ENCODE measurements at regions not wholly inside any gene's neighbourhood (a gene's known extent, or its start where the extent isn't known, plus 50 kb on each side); places are given as distances from the start of the nearest gene placed in this dataset.

GRCh38 chr2:104215269-104216161 is 638.4 kb upstream of the POU3F3 start:
- TF ChIP-seq, protein P1, sequence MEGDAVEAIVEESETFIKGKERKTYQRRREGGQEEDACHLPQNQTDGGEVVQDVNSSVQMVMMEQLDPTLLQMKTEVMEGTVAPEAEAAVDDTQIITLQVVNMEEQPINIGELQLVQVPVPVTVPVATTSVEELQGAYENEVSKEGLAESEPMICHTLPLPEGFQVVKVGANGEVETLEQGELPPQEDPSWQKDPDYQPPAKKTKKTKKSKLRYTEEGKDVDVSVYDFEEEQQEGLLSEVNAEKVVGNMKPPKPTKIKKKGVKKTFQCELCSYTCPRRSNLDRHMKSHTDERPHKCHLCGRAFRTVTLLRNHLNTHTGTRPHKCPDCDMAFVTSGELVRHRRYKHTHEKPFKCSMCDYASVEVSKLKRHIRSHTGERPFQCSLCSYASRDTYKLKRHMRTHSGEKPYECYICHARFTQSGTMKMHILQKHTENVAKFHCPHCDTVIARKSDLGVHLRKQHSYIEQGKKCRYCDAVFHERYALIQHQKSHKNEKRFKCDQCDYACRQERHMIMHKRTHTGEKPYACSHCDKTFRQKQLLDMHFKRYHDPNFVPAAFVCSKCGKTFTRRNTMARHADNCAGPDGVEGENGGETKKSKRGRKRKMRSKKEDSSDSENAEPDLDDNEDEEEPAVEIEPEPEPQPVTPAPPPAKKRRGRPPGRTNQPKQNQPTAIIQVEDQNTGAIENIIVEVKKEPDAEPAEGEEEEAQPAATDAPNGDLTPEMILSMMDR (IDR thresholded peaks at IDR 0.05), result no peak
- Histone ChIP-seq H3K27me3 (ENCODE audit: control insufficient read depth in 2 of 2, insufficient read depth in 2 of 2, low read length in 2 of 2) (no peaks in the 10 kb centered on the region), H2AFZ (ENCODE audit: insufficient read depth, low read depth, low read length, poor library complexity, severe bottlenecking) (no peak overlapping the region), H3K9ac (ENCODE audit: insufficient read depth, low read length, poor library complexity, severe bottlenecking) (no peak overlapping the region), H3K9me3 (replicated peaks in 1 of 2; ENCODE audit: control insufficient read depth in 1 of 2, insufficient read depth in 1 of 2, low read length in 2 of 2) (no peaks in the 10 kb centered on the region), H3K79me2 (ENCODE audit: insufficient read depth, low read length) (no peaks in the 10 kb centered on the region), H3K4me3 (replicated peaks in 1 of 3; ENCODE audit: low read depth in 2 of 3, low read length in 3 of 3) (no peak overlapping the region), H3K4me1 (ENCODE audit: control insufficient read depth in 1 of 2, insufficient read depth in 2 of 2, low read length in 2 of 2) (no peaks in the 10 kb centered on the region), H3K36me3 (replicated peaks in 1 of 2; ENCODE audit: control insufficient read depth in 1 of 2, insufficient read depth in 2 of 2, low read length in 2 of 2) (no peaks in the 10 kb centered on the region), H4K20me1 (ENCODE audit: insufficient read depth, low read length) (no peaks in the 10 kb centered on the region), H3K27ac (ENCODE audit: low read depth in 1 of 2, low read length in 2 of 2) (no peak overlapping the region), H3K4me2 (replicated peaks; ENCODE audit: extremely low read depth, low read length, poor library complexity, severe bottlenecking) (no peak overlapping the region)
- Mint-ChIP-seq H3K9me3 (peaks cover 0 to 18% (median 2%) of the 10 kb centered on the region in 7 donors), H3K4me3 (no peak overlapping the region), H3K27ac (no peak overlapping the region), H3K27me3 (ENCODE audit: low read depth in 3 of 3) (peaks cover 0 to 6% (median 0%) of the 10 kb centered on the region in 3 donors), H3K36me3 (no peaks in the 10 kb centered on the region), H3K4me1 (no peaks in the 10 kb centered on the region)
- intact Hi-C loops (cut with micrococcal nuclease), result no loop called here
- WGBS (ENCODE audit: insufficient coverage), result 10% methylated on average over 2 of the region's 14 CpGs
- no peak for DNase-seq

- H3K79me2 ChIP-seq (ENCODE audit: insufficient read depth, low read length), result no peaks in the 10 kb centered on the region
- no peaks in the 10 kb centered on the region for H3K9me3 ChIP-seq (replicated peaks in 1 of 2; ENCODE audit: control insufficient read depth in 1 of 2, insufficient read depth in 1 of 2, low read length in 2 of 2)
- no peak overlapping the region for H3K27ac ChIP-seq (ENCODE audit: low read depth in 1 of 2, low read length in 2 of 2)
- H2AFZ ChIP-seq (ENCODE audit: insufficient read depth, low read depth, low read length, poor library complexity, severe bottlenecking), result no peak overlapping the region
- no peaks in the 10 kb centered on the region for H3K4me1 ChIP-seq (ENCODE audit: control insufficient read depth in 1 of 2, insufficient read depth in 2 of 2, low read length in 2 of 2)
- H4K20me1 ChIP-seq (ENCODE audit: insufficient read depth, low read length), result no peaks in the 10 kb centered on the region
- Mint-ChIP-seq H3K9me3 (peaks cover 3 to 10% (median 6%) of the 10 kb centered on the region in 7 donors), H3K4me3 (no peak overlapping the region), H3K36me3 (no peaks in the 10 kb centered on the region), H3K27me3 (ENCODE audit: low read depth in 3 of 3) (no peaks in the 10 kb centered on the region), H3K27ac (no peak overlapping the region), H3K4me1 (no peaks in the 10 kb centered on the region)
- no peak for DNase-seq
- H3K4me3 ChIP-seq (replicated peaks in 1 of 3; ENCODE audit: low read depth in 2 of 3, low read length in 3 of 3), result no peak overlapping the region
- no CpG with 5 or more reads among the region's 1 CpG for WGBS (ENCODE audit: insufficient coverage)
- TF ChIP-seq, protein P1 (IDR thresholded peaks at IDR 0.05), result no peak
- no peaks in the 10 kb centered on the region for H3K27me3 ChIP-seq (ENCODE audit: control insufficient read depth in 2 of 2, insufficient read depth in 2 of 2, low read length in 2 of 2)
- intact Hi-C loops (cut with micrococcal nuclease), result no loop called here
- no peak overlapping the region for H3K9ac ChIP-seq (ENCODE audit: insufficient read depth, low read length, poor library complexity, severe bottlenecking)
- H3K36me3 ChIP-seq (replicated peaks in 1 of 2; ENCODE audit: control insufficient read depth in 1 of 2, insufficient read depth in 2 of 2, low read length in 2 of 2), result no peaks in the 10 kb centered on the region
- H3K4me2 ChIP-seq (replicated peaks; ENCODE audit: extremely low read depth, low read length, poor library complexity, severe bottlenecking), result no peak overlapping the region
Observed at GRCh38 chr2:104233591-104233990, 620.3 kb upstream of the POU3F3 start.
